ENCODE measurements at regions not wholly inside any gene's neighbourhood (a gene's known extent, or its start where the extent isn't known, plus 50 kb on each side); places are given as distances from the start of the nearest gene placed in this dataset.

GRCh38 chr5:73256462-73256861 is 83.5 kb downstream of the TMEM174 start:
- no peak for DNase-seq

- DNase-seq, result no peak
Observed at GRCh38 chr5:73256012-73256411, 83.0 kb downstream of the TMEM174 start.

- no peak for DNase-seq
Observed at GRCh38 chr5:73254642-73255041, 81.6 kb downstream of the TMEM174 start.

- DNase-seq, result no peak
Observed at GRCh38 chr5:73253047-73253660, 80.2 kb downstream of the TMEM174 start.

- no peak for DNase-seq
Observed at GRCh38 chr5:73250645-73251044, 77.7 kb downstream of the TMEM174 start.

- DNase-seq, result no peak
Observed at GRCh38 chr5:73242735-73243134, 69.7 kb downstream of the TMEM174 start.

- DNase-seq, result no peak
Observed at GRCh38 chr5:73238873-73239272, 65.9 kb downstream of the TMEM174 start.

- DNase-seq, result no peak
Observed at GRCh38 chr5:73236541-73237128, 63.6 kb downstream of the TMEM174 start.

GRCh38 chr5:73234204-73234555 is 61.2 kb downstream of the TMEM174 start:
- DNase-seq, result no peak

- DNase-seq, result no peak
Observed at GRCh38 chr5:73233461-73234203, 60.6 kb downstream of the TMEM174 start.

GRCh38 chr5:73233053-73233460 is 60.1 kb downstream of the TMEM174 start:
- no peak for DNase-seq

- no peak for DNase-seq
Observed at GRCh38 chr5:73232266-73233041, 59.5 kb downstream of the TMEM174 start.

GRCh38 chr5:73231246-73231778 is 58.3 kb downstream of the TMEM174 start:
- no peak for DNase-seq

GRCh38 chr5:73230264-73231245 is 57.6 kb downstream of the TMEM174 start:
- no peak for DNase-seq

- no peak for DNase-seq
Observed at GRCh38 chr5:73229271-73229670, 56.3 kb downstream of the TMEM174 start.

- no peak for DNase-seq
Observed at GRCh38 chr5:73228052-73228451, 55.1 kb downstream of the TMEM174 start.

Measured in NCI-H187 (cell line).